Keratinocyte (primary cell): ENCODE measurements at regions not wholly inside any gene's neighbourhood (a gene's known extent, or its start where the extent isn't known, plus 50 kb on each side); places are given as distances from the start of the nearest gene placed in this dataset.
"Not testable (repeated sequence)": the region's sequence is repeated elsewhere in the genome, so short reads cannot be mapped to it uniquely, and the experiment has no call there.

ENCODE experiments used
- DNase-seq: peaks from one replicate; pipeline ENCODE4 v3.0.0-alpha.2; 2011; ENCODE audit warnings: low read depth, missing footprints, low spot score
- FAIRE-seq: peaks from 2 replicates; lab custom pipeline; 2011; peaks lifted over from hg19 to GRCh38; lab: Jason Lieb, UNC
- H2AFZ ChIP-seq: 2 replicates; pipeline ENCODE4 v1.6.0; 2012; ENCODE audit warnings: low read length, control low read depth, inconsistent platforms; ENCODE audit not compliant: control insufficient read depth
- H3K27ac ChIP-seq: 2 replicates; pipeline ENCODE4 v1.5.1; 2011; ENCODE audit warnings: low read length; ENCODE audit not compliant: control insufficient read depth, insufficient read depth
- H3K27me3 ChIP-seq: 3 replicates; pipeline ENCODE4 v1.6.0; 2011; ENCODE audit warnings: low read length; ENCODE audit not compliant: control insufficient read depth, insufficient read depth; ENCODE audit errors: extremely low read depth
- H3K36me3 ChIP-seq, 2 experiments: 2 replicates in 1 of 2; 3 replicates in 1 of 2; pipeline ENCODE4 v1.5.1; 2011; ENCODE audit warnings: low read length in 2 of 2, mild to moderate bottlenecking in 1 of 2; ENCODE audit not compliant: control insufficient read depth in 2 of 2, insufficient read depth in 2 of 2; ENCODE audit errors: extremely low read depth in 1 of 2
- H3K4me1 ChIP-seq: 3 replicates; pipeline ENCODE4 v1.5.1; 2011; ENCODE audit warnings: low read length; ENCODE audit not compliant: control insufficient read depth, insufficient read depth; ENCODE audit errors: extremely low read depth
- H3K4me2 ChIP-seq: 3 replicates; pipeline ENCODE4 v1.6.0; 2011; ENCODE audit warnings: low read depth, low read length; ENCODE audit not compliant: control insufficient read depth, insufficient read depth; ENCODE audit errors: extremely low read depth
- H3K4me3 ChIP-seq, 3 experiments: fragments of 200-600 bp in 1 of 3; sonication (generic) in 1 of 3; 2 replicates in 2 of 3; 3 replicates in 1 of 3; pipeline ENCODE4 v1.5.1; 2011 to 2016; ENCODE audit warnings: low read length in 3 of 3, mild to moderate bottlenecking in 3 of 3, control low read depth in 2 of 3, inconsistent platforms in 1 of 3, low read depth in 1 of 3, mixed read lengths in 1 of 3, mixed run types in 1 of 3, moderate library complexity in 1 of 3; ENCODE audit not compliant: control insufficient read depth in 2 of 3, insufficient read depth in 2 of 3; ENCODE audit errors: extremely low read depth in 1 of 3
- H3K79me2 ChIP-seq: 2 replicates; pipeline ENCODE4 v1.6.0; 2012; ENCODE audit warnings: low read length; ENCODE audit not compliant: control insufficient read depth, insufficient read depth
- H3K9ac ChIP-seq: 3 replicates; pipeline ENCODE4 v1.6.0; 2011; ENCODE audit warnings: low read length; ENCODE audit not compliant: control insufficient read depth, insufficient read depth; ENCODE audit errors: extremely low read depth
- H3K9me1 ChIP-seq: 3 replicates; pipeline ENCODE4 v1.6.0; 2011; ENCODE audit warnings: low read length; ENCODE audit not compliant: control insufficient read depth, insufficient read depth; ENCODE audit errors: extremely low read depth
- H3K9me3 ChIP-seq: 2 replicates; pipeline ENCODE4 v1.5.1; 2012; ENCODE audit warnings: low read depth, low read length; ENCODE audit not compliant: control insufficient read depth
- H4K20me1 ChIP-seq: 3 replicates; pipeline ENCODE4 v1.6.0; 2011; ENCODE audit warnings: low read length; ENCODE audit not compliant: control insufficient read depth, insufficient read depth; ENCODE audit errors: extremely low read depth
- CTCF ChIP-seq, 3 experiments: IDR thresholded peaks in 1 of 3; conservative IDR thresholded peaks in 1 of 3; optimal IDR thresholded peaks in 1 of 3; 2 replicates in 2 of 3; 3 replicates in 1 of 3; pipeline versions ENCODE3 to v1.5.1; 2011; ENCODE audit warnings: low read length in 3 of 3, mild to moderate bottlenecking in 3 of 3, moderate library complexity in 2 of 3, control low read depth in 1 of 3, inconsistent platforms in 1 of 3; ENCODE audit not compliant: insufficient read depth in 2 of 3; ENCODE audit errors: extremely low read depth in 1 of 3
- EZH2 ChIP-seq: IDR thresholded peaks from one replicate; pipeline ENCODE4 v1.6.1; 2012; ENCODE audit warnings: inconsistent platforms, mild to moderate bottlenecking, low read length, moderate library complexity
- dilution Hi-C: fragments of 300-500 bp; cut with MboI; formaldehyde crosslinking; loops from one replicate; pipeline ENCODE4 v1.7.0; 2020; ENCODE audit warnings: low sequenced_read_pairs; ENCODE audit not compliant: extremely low pct_ligation_motif_present

DNA sequence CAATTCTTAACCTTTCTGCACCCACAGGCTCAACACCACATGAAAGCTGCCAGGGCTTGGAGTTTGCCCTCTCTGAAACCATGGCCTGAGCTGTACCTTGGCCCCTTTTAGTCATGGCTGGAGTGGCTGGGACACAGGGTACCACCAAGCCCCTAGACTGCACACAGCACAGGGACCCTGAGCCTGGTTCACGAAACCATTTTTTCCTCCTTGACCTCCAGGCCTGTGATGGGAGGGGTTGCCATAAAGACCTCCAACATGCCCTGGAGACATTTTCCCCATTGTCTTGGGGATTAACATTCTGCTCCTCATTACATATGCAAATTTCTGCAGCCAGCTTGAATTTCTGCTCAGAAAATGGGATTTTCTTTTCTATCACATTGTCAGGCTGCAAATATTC is 113.4 kb downstream of the XPNPEP1 start:
- H3K27me3 ChIP-seq, FAIRE-seq, H3K79me2 ChIP-seq, H4K20me1 ChIP-seq, H3K9me3 ChIP-seq, H3K27ac ChIP-seq, DNase-seq, H3K4me3 ChIP-seq, H3K9ac ChIP-seq, H3K36me3 ChIP-seq, dilution Hi-C loops, H3K4me1 ChIP-seq, H3K4me2 ChIP-seq, H2AFZ ChIP-seq, H3K9me1 ChIP-seq: not testable (repeated sequence)

DNA sequence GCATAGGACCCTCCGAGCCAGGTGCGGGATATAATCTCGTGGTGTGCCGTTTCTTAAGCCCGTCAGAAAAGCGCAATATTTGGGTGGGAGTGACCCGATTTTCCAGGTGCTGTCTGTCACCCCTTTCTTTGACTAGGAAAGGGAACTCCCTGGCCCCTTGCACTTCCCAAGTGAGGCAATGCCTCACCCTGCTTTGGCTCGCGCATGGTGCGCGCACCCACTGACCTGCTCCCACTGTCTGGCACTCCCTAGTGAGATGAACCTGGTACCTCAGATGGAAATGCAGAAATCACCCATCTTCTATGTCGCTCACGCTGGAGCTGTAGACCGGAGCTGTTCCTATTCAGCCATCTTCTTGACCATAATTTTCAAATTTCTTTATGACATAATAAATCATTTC is 122.1 kb downstream of the XPNPEP1 start:
- H4K20me1 ChIP-seq, DNase-seq, H3K9me3 ChIP-seq, H3K9me1 ChIP-seq, H3K27me3 ChIP-seq, H3K9ac ChIP-seq, H3K4me3 ChIP-seq, H2AFZ ChIP-seq, H3K4me1 ChIP-seq, H3K36me3 ChIP-seq, FAIRE-seq, H3K27ac ChIP-seq, H3K4me2 ChIP-seq, dilution Hi-C loops, H3K79me2 ChIP-seq: not testable (repeated sequence)

DNA sequence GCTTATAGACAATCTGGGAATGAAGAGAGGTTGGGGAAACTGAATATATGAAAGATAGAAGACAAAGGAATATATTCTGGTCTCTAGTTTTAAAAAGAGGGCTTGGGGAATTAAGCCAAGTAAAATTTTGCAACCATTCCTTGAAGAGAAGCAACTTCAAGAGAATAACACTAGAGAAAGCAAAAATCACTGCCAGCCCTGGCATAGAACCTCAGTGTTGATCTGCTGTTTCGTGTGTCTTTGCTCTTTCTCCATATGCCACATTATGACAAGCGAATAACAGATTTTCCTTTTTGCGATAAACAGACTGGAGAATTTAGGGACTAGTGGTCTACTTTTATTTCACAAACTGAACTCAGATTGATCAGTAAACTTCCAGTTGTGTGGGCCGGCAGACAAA is 132.7 kb downstream of the XPNPEP1 start:
- H3K79me2 ChIP-seq, result no peaks in the 10 kb centered on the region
- FAIRE-seq, result no peak
- no peaks in the 10 kb centered on the region for H3K36me3 ChIP-seq

More for the DNA sequence above, 132.7 kb downstream of the XPNPEP1 start:
- Histone ChIP-seq H3K4me1 (no peaks in the 10 kb centered on the region), H3K4me3 (no peak overlapping the region), H2AFZ (no peak overlapping the region), H3K4me2 (no peak overlapping the region), H3K9me3 (no peaks in the 10 kb centered on the region), H3K27me3 (no peaks in the 10 kb centered on the region), H3K27ac (no peak overlapping the region), H3K9me1 (no peaks in the 10 kb centered on the region), H4K20me1 (no peaks in the 10 kb centered on the region), H3K9ac (no peak overlapping the region)
- no peak for TF ChIP-seq EZH2
- no peak for TF ChIP-seq CTCF (optimal IDR thresholded peaks at IDR 0.05 in 1 of 3, IDR thresholded peaks at IDR 0.05 in 1 of 3, conservative IDR thresholded peaks at IDR 0.05 in 1 of 3; ENCODE audit: extremely low read depth in 1 of 3, insufficient read depth in 2 of 3, low read length in 3 of 3)
- DNase-seq, result no peak
- dilution Hi-C loops, result no loop called here
